WTC11 (cell line): ENCODE measurements at regions not wholly inside any gene's neighbourhood (a gene's known extent, or its start where the extent isn't known, plus 50 kb on each side); places are given as distances from the start of the nearest gene placed in this dataset.

Source experiments
- CTCF ChIP-seq: fragments of 200-600 bp; IDR thresholded peaks from 2 replicates; pipeline ENCODE4 v1.8.0; 2022; ENCODE audit warnings: antibody characterized with exemption
- IRF1 ChIP-seq: sonication (generic); formaldehyde crosslinking; IDR thresholded peaks from 2 replicates; pipeline ENCODE4 v1.8.0; 2023; ENCODE audit warnings: missing genetic modification reagents
- MAX ChIP-seq: sonication (generic); formaldehyde crosslinking; IDR thresholded peaks from 2 replicates; pipeline ENCODE4 v1.8.0; 2022; ENCODE audit warnings: mild to moderate bottlenecking, missing genetic modification reagents
- USF1 ChIP-seq: sonication (generic); formaldehyde crosslinking; IDR thresholded peaks from 2 replicates; pipeline ENCODE4 v1.8.0; 2022; ENCODE audit warnings: mild to moderate bottlenecking, missing genetic modification reagents

DNA sequence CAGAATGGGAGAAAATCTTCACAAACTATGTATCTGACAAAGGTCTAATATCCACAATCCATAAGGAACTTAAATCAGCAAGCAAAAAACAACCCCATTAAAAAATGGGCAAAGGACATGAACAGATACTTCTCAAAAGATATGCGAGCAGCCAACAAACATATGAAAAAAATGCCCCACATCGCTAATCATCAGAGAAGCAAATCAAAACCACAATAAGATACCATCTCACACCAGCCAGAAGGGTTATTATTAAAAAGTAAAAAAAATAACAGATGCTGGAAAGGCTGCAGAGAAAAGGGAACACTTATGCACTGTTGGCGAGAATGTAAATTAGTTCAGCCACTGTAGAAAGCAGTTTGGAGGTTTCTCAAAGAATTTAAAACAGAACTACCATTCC lies 80.2 kb upstream of the ATP11B start:
- TF ChIP-seq CTCF (no peak), USF1 (CRISPR knock-in tag) (no peak), MAX (CRISPR knock-in tag) (no peak), IRF1 (CRISPR knock-in tag) (no peak)
